IMR-90 (cell line): ENCODE measurements at regions not wholly inside any gene's neighbourhood (a gene's known extent, or its start where the extent isn't known, plus 50 kb on each side); places are given as distances from the start of the nearest gene placed in this dataset.

Experiments used
- ATAC-seq: fragments of 200-7000 bp; cut with Tn5 transposase; 2 replicates; pipeline ENCODE4 v1.9.1; 2020; ENCODE audit warnings: low read depth, mild to moderate bottlenecking, moderate library complexity
- BruUV-seq: library from RNA; stranded (reverse); fragments of 400-500 nt; replicated peaks from 2 replicates; lab custom pipeline; 2021; lab: Mats Ljungman, UMichigan
- CTCF ChIA-PET: fragments of 300-600 bp; formaldehyde crosslinking; extraction: SDS; loops from one replicate; lab custom pipeline; 2021; ENCODE audit warnings: antibody characterized with exemption; lab: Yijun Ruan, JAX
- POLR2A ChIA-PET: fragments of 300-600 bp; sonication (Branson Sonifier 250); formaldehyde crosslinking; loops from one replicate; lab custom pipeline; 2022; ENCODE audit warnings: antibody characterized with exemption; ENCODE audit not compliant: unreplicated experiment; lab: Charles Lee
- DNase-seq: peaks from one replicate; pipeline ENCODE4 v3.0.0; 2013
- H2AFZ ChIP-seq: replicated peaks from 2 replicates; pipeline ENCODE3; 2013; ENCODE audit warnings: low read length, mild to moderate bottlenecking; ENCODE audit not compliant: poor library complexity
- H2AK5ac ChIP-seq: 2 replicates; pipeline ENCODE4 v1.6.1; 2013; ENCODE audit warnings: low read depth, low read length, inconsistent platforms
- H2AK9ac ChIP-seq: replicated peaks from 2 replicates; pipeline ENCODE3; 2013; ENCODE audit warnings: mild to moderate bottlenecking, low read depth, low read length, moderate library complexity; ENCODE audit not compliant: poor library complexity
- H2BK120ac ChIP-seq: 2 replicates; pipeline ENCODE4 v1.6.1; 2013; ENCODE audit warnings: low read depth, low read length, inconsistent platforms
- H2BK15ac ChIP-seq: 3 replicates; pipeline ENCODE4 v1.6.1; 2013; ENCODE audit warnings: low read depth, low read length, inconsistent platforms
- H2BK20ac ChIP-seq: 2 replicates; pipeline ENCODE4 v1.6.1; 2013; ENCODE audit warnings: low read depth, mild to moderate bottlenecking, inconsistent platforms, low read length, moderate library complexity
- H2BK5ac ChIP-seq: 2 replicates; pipeline ENCODE4 v1.6.1; 2013; ENCODE audit warnings: mild to moderate bottlenecking, low read depth, low read length, inconsistent platforms; ENCODE audit not compliant: poor library complexity, severe bottlenecking
- H3K14ac ChIP-seq: replicated peaks from 2 replicates; pipeline ENCODE4 v1.6.1; 2013; ENCODE audit warnings: low read depth, low read length, inconsistent platforms
- H3K18ac ChIP-seq: 2 replicates; pipeline ENCODE4 v1.6.1; 2013; ENCODE audit warnings: low read depth, low read length, control low read depth
- H3K23ac ChIP-seq: 2 replicates; pipeline ENCODE4 v1.6.1; 2013; ENCODE audit warnings: low read depth, low read length, inconsistent platforms
- H3K27ac ChIP-seq: 2 replicates; pipeline ENCODE4 v1.5.1; 2013; ENCODE audit warnings: mild to moderate bottlenecking, control low read depth, low read length; ENCODE audit not compliant: insufficient read depth
- H3K27me3 ChIP-seq: 2 replicates; pipeline ENCODE4 v1.6.1; 2013; ENCODE audit warnings: low read length; ENCODE audit not compliant: control insufficient read depth, insufficient read depth
- H3K36me3 ChIP-seq: 2 replicates; pipeline ENCODE4 v1.6.1; 2013; ENCODE audit warnings: low read length, mixed read lengths; ENCODE audit not compliant: control insufficient read depth, insufficient read depth
- H3K4ac ChIP-seq: 2 replicates; pipeline ENCODE4 v1.6.1; 2013; ENCODE audit warnings: low read depth, low read length, inconsistent platforms
- H3K4me1 ChIP-seq: 2 replicates; pipeline ENCODE4 v1.6.1; 2013; ENCODE audit warnings: low read length, mixed read lengths; ENCODE audit not compliant: control insufficient read depth, insufficient read depth
- H3K4me2 ChIP-seq: 2 replicates; pipeline ENCODE4 v1.6.1; 2013; ENCODE audit warnings: low read depth, mild to moderate bottlenecking, control low read depth, low read length, moderate library complexity
- H3K4me3 ChIP-seq: 2 replicates; pipeline ENCODE4 v1.5.1; 2013; ENCODE audit warnings: low read depth, mild to moderate bottlenecking, control low read depth, low read length, moderate library complexity; ENCODE audit not compliant: insufficient read depth
- H3K56ac ChIP-seq: 2 replicates; pipeline ENCODE4 v1.6.1; 2013; ENCODE audit warnings: low read length, inconsistent platforms; ENCODE audit not compliant: insufficient read depth; ENCODE audit errors: extremely low read depth
- H3K79me1 ChIP-seq, 2 experiments: 2 replicates each; pipeline ENCODE4 v1.6.1; 2013; ENCODE audit warnings: low read length in 2 of 2, inconsistent platforms in 1 of 2, low read depth in 1 of 2
- H3K9ac ChIP-seq: 2 replicates; pipeline ENCODE4 v1.6.1; 2013; ENCODE audit warnings: low read depth, low read length, control low read depth
- H3K9me1 ChIP-seq: 2 replicates; pipeline ENCODE4 v1.6.1; 2013; ENCODE audit warnings: low read length, inconsistent platforms; ENCODE audit not compliant: insufficient read depth
- H3K9me3 ChIP-seq: 2 replicates; pipeline ENCODE4 v1.6.1; 2013; ENCODE audit warnings: low read length; ENCODE audit not compliant: control insufficient read depth, insufficient read depth
- H4K20me1 ChIP-seq: 2 replicates; pipeline ENCODE4 v1.6.1; 2013; ENCODE audit warnings: low read length, inconsistent platforms; ENCODE audit not compliant: insufficient read depth
- H4K5ac ChIP-seq: 2 replicates; pipeline ENCODE4 v1.6.1; 2013; ENCODE audit warnings: mild to moderate bottlenecking, low read depth, low read length, control low read depth
- H4K8ac ChIP-seq, 2 experiments: 2 replicates each; pipeline ENCODE4 v1.6.1; 2013; ENCODE audit warnings: low read depth in 2 of 2, low read length in 2 of 2, control low read depth in 1 of 2, inconsistent platforms in 1 of 2
- H4K91ac ChIP-seq: 2 replicates; pipeline ENCODE4 v1.6.1; 2013; ENCODE audit warnings: low read depth, low read length, inconsistent platforms; ENCODE audit not compliant: insufficient read depth
- CHD1 ChIP-seq: IDR thresholded peaks from 2 replicates; pipeline ENCODE4 v1.6.1; 2012; ENCODE audit warnings: low read depth, low read length, improper control_type of control experiment
- FOS ChIP-seq: fragments of 150-350 bp; IDR thresholded peaks from 2 replicates; pipeline ENCODE4 v1.6.1; 2016; ENCODE audit warnings: low read depth, low read length
- MAZ ChIP-seq: IDR thresholded peaks from 2 replicates; pipeline ENCODE4 v1.6.1; 2012; ENCODE audit warnings: low read depth, mild to moderate bottlenecking, low read length, improper control_type of control experiment, moderate library complexity, borderline replicate concordance
- NFE2L2 ChIP-seq: fragments of 150-350 bp; IDR thresholded peaks from 2 replicates; pipeline ENCODE4 v1.6.1; 2016; ENCODE audit warnings: low read depth, mild to moderate bottlenecking, low read length
- RAD21 ChIP-seq: IDR thresholded peaks from 2 replicates; pipeline ENCODE4 v1.6.1; 2012; ENCODE audit warnings: low read length, improper control_type of control experiment
- RCOR1 ChIP-seq: IDR thresholded peaks from 2 replicates; pipeline ENCODE4 v1.6.1; 2012; ENCODE audit warnings: mild to moderate bottlenecking, low read length, improper control_type of control experiment; ENCODE audit not compliant: insufficient replicate concordance
- RFX5 ChIP-seq: IDR thresholded peaks from 2 replicates; pipeline ENCODE4 v1.8.0; 2012; ENCODE audit warnings: low read depth, mild to moderate bottlenecking, low read length, moderate library complexity
- WGBS, 2 experiments: methylation state at CpG; one replicate each; pipeline versions ENCODE4 v1.1.5 to v1.1.7; 2013; ENCODE audit warnings: missing lambda C conversion rate in 2 of 2; ENCODE audit not compliant: insufficient read length in 1 of 2; ENCODE audit errors: extremely low coverage in 2 of 2; 5-methylcytosine and 5-hydroxymethylcytosine counted together
- dilution Hi-C: fragments of 300-500 bp; cut with HindIII; formaldehyde crosslinking; loops from one replicate; pipeline ENCODE4 v1.14.3; 2018; ENCODE audit warnings: low sequenced_read_pairs; ENCODE audit not compliant: unreplicated experiment
- in situ Hi-C: fragments of 300-500 bp; cut with MboI; formaldehyde crosslinking; loops from 3 replicates; pipeline ENCODE4 v1.14.3; 2019; ENCODE audit warnings: low sequenced_read_pairs, inconsistent platforms, mixed read lengths
- intact Hi-C: fragments of 100-400 bp; cut with micrococcal nuclease; formaldehyde crosslinking; loops from 2 replicates; pipeline ENCODE4 v1.10.0; 2022
- TF ChIP-seq, protein P1 (sequence below): conservative IDR thresholded peaks from 2 replicates; pipeline ENCODE4 v1.5.1; 2012; ENCODE audit warnings: mild to moderate bottlenecking, low read depth, low read length, improper control_type of control experiment
- TF ChIP-seq, protein P2 (sequence below): fragments of 150-350 bp; IDR thresholded peaks from 2 replicates; pipeline ENCODE4 v1.6.1; 2016; ENCODE audit warnings: low read depth, mild to moderate bottlenecking, low read length, moderate library complexity, borderline replicate concordance
- TF ChIP-seq, protein P3 (sequence below): fragments of 150-350 bp; IDR thresholded peaks from 2 replicates; pipeline ENCODE4 v1.6.1; 2017; ENCODE audit warnings: mild to moderate bottlenecking, antibody characterized with exemption, low read length, low read depth

DNA sequence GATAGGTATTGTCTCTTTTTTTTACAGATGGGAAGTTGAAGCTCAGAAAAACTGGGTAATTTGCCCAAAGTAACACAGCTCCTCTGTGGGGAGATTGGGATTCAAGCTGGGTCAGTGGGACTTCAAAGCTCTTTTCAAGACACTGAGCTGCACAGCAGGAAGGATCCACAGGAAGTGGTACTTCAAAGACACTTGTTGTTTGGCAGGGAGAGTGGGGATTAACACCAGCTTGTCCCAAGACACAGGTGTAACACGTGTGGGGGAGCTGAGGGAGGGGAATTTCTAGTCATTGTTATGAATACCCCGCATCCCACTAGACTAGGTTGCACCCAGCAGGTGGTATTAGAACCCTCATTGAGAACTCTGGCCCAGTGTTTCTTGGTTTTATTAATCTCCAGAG, 116.0 kb downstream of the FOXB1 start:
- H3K36me3 ChIP-seq, result no peaks in the 10 kb centered on the region
- H3K56ac ChIP-seq, result no peak overlapping the region
- no peak overlapping the region for H3K4me3 ChIP-seq
- H2AK9ac ChIP-seq, result no peak overlapping the region
- H2BK20ac ChIP-seq, result no peak overlapping the region
- intact Hi-C loops (no loop called here), dilution Hi-C loops (no loop called here), in situ Hi-C loops (no loop called here)
- H3K9me1 ChIP-seq, result no peaks in the 10 kb centered on the region
- peaks cover 26% of the 10 kb centered on the region for H3K27me3 ChIP-seq
- no peak overlapping the region for H3K14ac ChIP-seq
- no TSS peak for BruUV-seq
- DNase-seq (no peak), ATAC-seq (no peak)
- no peak overlapping the region for H4K8ac ChIP-seq
- no peak overlapping the region for H3K4me2 ChIP-seq
- H3K4ac ChIP-seq, result no peak overlapping the region
- ChIA-PET CTCF (interaction anchor here (1.0 kb wide), 1 partner anchor 29 kb away, joined by 3 read pairs; no protein-coding TSS in a partner anchor), POLR2A (no interaction called here)
- no peaks in the 10 kb centered on the region for H3K79me1 ChIP-seq
- no peak overlapping the region for H4K5ac ChIP-seq
- TF ChIP-seq RFX5 (no peak), CHD1 (no peak), MAZ (no peak), FOS (no peak), RCOR1 (no peak), RAD21 (no peak), NFE2L2 (no peak)
- TF ChIP-seq, protein P1, sequence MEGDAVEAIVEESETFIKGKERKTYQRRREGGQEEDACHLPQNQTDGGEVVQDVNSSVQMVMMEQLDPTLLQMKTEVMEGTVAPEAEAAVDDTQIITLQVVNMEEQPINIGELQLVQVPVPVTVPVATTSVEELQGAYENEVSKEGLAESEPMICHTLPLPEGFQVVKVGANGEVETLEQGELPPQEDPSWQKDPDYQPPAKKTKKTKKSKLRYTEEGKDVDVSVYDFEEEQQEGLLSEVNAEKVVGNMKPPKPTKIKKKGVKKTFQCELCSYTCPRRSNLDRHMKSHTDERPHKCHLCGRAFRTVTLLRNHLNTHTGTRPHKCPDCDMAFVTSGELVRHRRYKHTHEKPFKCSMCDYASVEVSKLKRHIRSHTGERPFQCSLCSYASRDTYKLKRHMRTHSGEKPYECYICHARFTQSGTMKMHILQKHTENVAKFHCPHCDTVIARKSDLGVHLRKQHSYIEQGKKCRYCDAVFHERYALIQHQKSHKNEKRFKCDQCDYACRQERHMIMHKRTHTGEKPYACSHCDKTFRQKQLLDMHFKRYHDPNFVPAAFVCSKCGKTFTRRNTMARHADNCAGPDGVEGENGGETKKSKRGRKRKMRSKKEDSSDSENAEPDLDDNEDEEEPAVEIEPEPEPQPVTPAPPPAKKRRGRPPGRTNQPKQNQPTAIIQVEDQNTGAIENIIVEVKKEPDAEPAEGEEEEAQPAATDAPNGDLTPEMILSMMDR, result no peak
- TF ChIP-seq, protein P2, sequence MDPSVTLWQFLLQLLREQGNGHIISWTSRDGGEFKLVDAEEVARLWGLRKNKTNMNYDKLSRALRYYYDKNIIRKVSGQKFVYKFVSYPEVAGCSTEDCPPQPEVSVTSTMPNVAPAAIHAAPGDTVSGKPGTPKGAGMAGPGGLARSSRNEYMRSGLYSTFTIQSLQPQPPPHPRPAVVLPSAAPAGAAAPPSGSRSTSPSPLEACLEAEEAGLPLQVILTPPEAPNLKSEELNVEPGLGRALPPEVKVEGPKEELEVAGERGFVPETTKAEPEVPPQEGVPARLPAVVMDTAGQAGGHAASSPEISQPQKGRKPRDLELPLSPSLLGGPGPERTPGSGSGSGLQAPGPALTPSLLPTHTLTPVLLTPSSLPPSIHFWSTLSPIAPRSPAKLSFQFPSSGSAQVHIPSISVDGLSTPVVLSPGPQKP, result no peak
- TF ChIP-seq, protein P3, sequence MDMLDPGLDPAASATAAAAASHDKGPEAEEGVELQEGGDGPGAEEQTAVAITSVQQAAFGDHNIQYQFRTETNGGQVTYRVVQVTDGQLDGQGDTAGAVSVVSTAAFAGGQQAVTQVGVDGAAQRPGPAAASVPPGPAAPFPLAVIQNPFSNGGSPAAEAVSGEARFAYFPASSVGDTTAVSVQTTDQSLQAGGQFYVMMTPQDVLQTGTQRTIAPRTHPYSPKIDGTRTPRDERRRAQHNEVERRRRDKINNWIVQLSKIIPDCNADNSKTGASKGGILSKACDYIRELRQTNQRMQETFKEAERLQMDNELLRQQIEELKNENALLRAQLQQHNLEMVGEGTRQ, result no peak
- H2BK120ac ChIP-seq, result no peak overlapping the region
- H2BK5ac ChIP-seq, result no peak overlapping the region
- no peak overlapping the region for H3K18ac ChIP-seq
- no CpG with 5 or more reads among the region's 2 CpGs for WGBS, 2 experiments
- H3K9me3 ChIP-seq, result no peaks in the 10 kb centered on the region
- no peak overlapping the region for H2AFZ ChIP-seq
- no peak overlapping the region for H4K91ac ChIP-seq
- H3K4me1 ChIP-seq, result no peaks in the 10 kb centered on the region
- H3K27ac ChIP-seq, result no peak overlapping the region
- H2BK15ac ChIP-seq, result no peak overlapping the region
- no peak overlapping the region for H2AK5ac ChIP-seq
- no peaks in the 10 kb centered on the region for H4K20me1 ChIP-seq
- no peak overlapping the region for H3K23ac ChIP-seq
- H3K9ac ChIP-seq, result no peak overlapping the region
